CD8-positive, alpha-beta memory T cell (primary cell): ENCODE measurements at regions not wholly inside any gene's neighbourhood (a gene's known extent, or its start where the extent isn't known, plus 50 kb on each side); places are given as distances from the start of the nearest gene placed in this dataset.

Experiments
- CTCF ChIA-PET: fragments of 350-600 bp; sonication (Branson Sonifier 250); formaldehyde crosslinking; loops from one replicate; lab custom pipeline; 2021; ENCODE audit warnings: antibody characterized with exemption; lab: Charles Lee
- POLR2A ChIA-PET: fragments of 350-600 bp; sonication (Branson Sonifier 250); formaldehyde crosslinking; loops from one replicate; lab custom pipeline; 2021; ENCODE audit warnings: antibody characterized with exemption; lab: Charles Lee
- DNase-seq, 5 donors: peaks; one replicate each; pipeline versions ENCODE4 v3.0.0 to v3.0.0-alpha.2; 2020 to 2022; ENCODE audit warnings: mixed read lengths in 1 of 5
- H3K27ac ChIP-seq: one replicate; pipeline ENCODE4 v1.7.0; 2013; ENCODE audit warnings: low read depth, mild to moderate bottlenecking, low read length, moderate library complexity
- H3K27me3 ChIP-seq: 2 replicates; pipeline ENCODE4 v1.7.0; 2013; ENCODE audit warnings: low read length, mild to moderate bottlenecking; ENCODE audit not compliant: insufficient read depth, poor library complexity, severe bottlenecking
- H3K36me3 ChIP-seq: 2 replicates; pipeline ENCODE4 v1.7.0; 2013; ENCODE audit warnings: mild to moderate bottlenecking, low read length, moderate library complexity; ENCODE audit not compliant: insufficient read depth
- H3K4me1 ChIP-seq: 2 replicates; pipeline ENCODE4 v1.7.0; 2013; ENCODE audit warnings: mild to moderate bottlenecking, low read length, moderate library complexity; ENCODE audit not compliant: insufficient read depth
- H3K4me3 ChIP-seq: 2 replicates; pipeline ENCODE4 v1.7.0; 2013; ENCODE audit warnings: mild to moderate bottlenecking, low read length
- H3K9me3 ChIP-seq: 2 replicates; pipeline ENCODE4 v1.7.0; 2013; ENCODE audit warnings: mild to moderate bottlenecking, low read length
- H3K27ac Mint-ChIP-seq, 8 donors: one replicate each; pipeline ENCODE4 v1.8.0; 2020 to 2021; ENCODE audit warnings: mixed read lengths in 8 of 8, mild to moderate bottlenecking in 6 of 8, inconsistent platforms in 3 of 8, moderate library complexity in 3 of 8
- H3K27me3 Mint-ChIP-seq, 2 donors: one replicate each; pipeline ENCODE4 v1.8.0; 2020 to 2021; ENCODE audit warnings: mixed read lengths in 2 of 2, mild to moderate bottlenecking in 1 of 2, moderate library complexity in 1 of 2
- H3K36me3 Mint-ChIP-seq, 3 donors: one replicate each; pipeline ENCODE4 v1.8.0; 2020 to 2021; ENCODE audit warnings: mixed read lengths in 3 of 3, inconsistent platforms in 1 of 3, mild to moderate bottlenecking in 1 of 3
- H3K4me1 Mint-ChIP-seq, 3 donors: one replicate each; pipeline ENCODE4 v1.8.0; 2020 to 2021; ENCODE audit warnings: mixed read lengths in 3 of 3, inconsistent platforms in 1 of 3, mild to moderate bottlenecking in 1 of 3
- H3K4me3 Mint-ChIP-seq, 7 donors: one replicate each; pipeline ENCODE4 v1.8.0; 2020 to 2021; ENCODE audit warnings: mixed read lengths in 7 of 7, mild to moderate bottlenecking in 6 of 7, moderate library complexity in 4 of 7, inconsistent platforms in 2 of 7
- H3K9me3 Mint-ChIP-seq, 5 donors: one replicate each; pipeline ENCODE4 v1.8.0; 2020 to 2022; ENCODE audit warnings: mixed read lengths in 5 of 5, mild to moderate bottlenecking in 3 of 5, moderate library complexity in 2 of 5, inconsistent platforms in 1 of 5

DNA sequence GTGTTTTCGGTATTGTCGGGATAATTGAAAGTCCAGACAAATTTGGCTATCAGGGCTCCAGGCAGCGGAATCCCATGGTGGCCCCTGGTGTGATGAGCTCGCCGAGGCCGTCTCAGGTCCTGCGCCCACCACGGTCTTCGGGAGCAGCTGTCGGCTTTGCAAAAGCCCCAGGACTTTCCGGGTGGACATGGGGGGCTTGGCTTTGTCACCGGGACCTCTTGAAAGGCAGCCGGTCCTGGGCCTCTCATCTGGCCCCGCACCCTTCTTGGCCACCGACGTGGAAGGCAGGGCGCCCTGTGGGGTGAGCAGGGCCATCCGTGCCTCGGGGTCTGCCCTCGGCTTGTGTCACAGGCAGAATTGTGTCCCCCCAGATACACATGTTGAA, 87.1 kb upstream of the ACTRT2 start:
- no peak overlapping the region for H3K27ac Mint-ChIP-seq
- Histone ChIP-seq H3K27me3 (no peaks in the 10 kb centered on the region), H3K36me3 (no peaks in the 10 kb centered on the region), H3K4me1 (no peaks in the 10 kb centered on the region), H3K9me3 (no peaks in the 10 kb centered on the region), H3K27ac (no peak overlapping the region), H3K4me3 (no peak overlapping the region)
- CTCF ChIA-PET = no interaction called here
- H3K4me1 Mint-ChIP-seq = no peaks in the 10 kb centered on the region
- peak in 1 of 5 donors; percentile 33 for DNase-seq
- no peaks in the 10 kb centered on the region for H3K9me3 Mint-ChIP-seq
- H3K36me3 Mint-ChIP-seq = no peaks in the 10 kb centered on the region
- no peak overlapping the region for H3K4me3 Mint-ChIP-seq
- peaks cover 0 to 6% of the 10 kb centered on the region in 2 donors for H3K27me3 Mint-ChIP-seq
- POLR2A ChIA-PET = no interaction called here

- Mint-ChIP-seq H3K27me3 (peaks cover 0 to 6% of the 10 kb centered on the region in 2 donors), H3K4me3 (no peak overlapping the region)
Measured at GRCh38 chr1:2934642-2935081, 86.6 kb upstream of the ACTRT2 start.

GRCh38 chr1:2935184-2935583, 86.1 kb upstream of the ACTRT2 start:
- H3K36me3 ChIP-seq = no peaks in the 10 kb centered on the region
- peak in 1 of 5 donors; percentile 14 for DNase-seq
- H3K9me3 ChIP-seq = no peaks in the 10 kb centered on the region
- Mint-ChIP-seq H3K9me3 (no peaks in the 10 kb centered on the region), H3K27me3 (peaks cover 0 to 6% of the 10 kb centered on the region in 2 donors), H3K4me3 (no peak overlapping the region), H3K4me1 (no peaks in the 10 kb centered on the region), H3K27ac (no peak overlapping the region), H3K36me3 (no peaks in the 10 kb centered on the region)
- ChIA-PET POLR2A (no interaction called here), CTCF (no interaction called here)
- H3K4me1 ChIP-seq = no peaks in the 10 kb centered on the region
- no peaks in the 10 kb centered on the region for H3K27me3 ChIP-seq
- no peak overlapping the region for H3K4me3 ChIP-seq
- H3K27ac ChIP-seq = no peak overlapping the region

More at GRCh38 chr1:2934642-2935081, 86.6 kb upstream of the ACTRT2 start:
- Histone ChIP-seq H3K4me1 (no peaks in the 10 kb centered on the region), H3K27ac (no peak overlapping the region), H3K27me3 (no peaks in the 10 kb centered on the region), H3K9me3 (no peaks in the 10 kb centered on the region), H3K4me3 (no peak overlapping the region), H3K36me3 (no peaks in the 10 kb centered on the region)
- DNase-seq = peak in 1 of 5 donors; percentile 37
- no peaks in the 10 kb centered on the region for H3K4me1 Mint-ChIP-seq
- CTCF ChIA-PET = no interaction called here
- no peaks in the 10 kb centered on the region for H3K9me3 Mint-ChIP-seq
- POLR2A ChIA-PET = no interaction called here
- H3K27ac Mint-ChIP-seq = no peak overlapping the region
- no peaks in the 10 kb centered on the region for H3K36me3 Mint-ChIP-seq

DNA sequence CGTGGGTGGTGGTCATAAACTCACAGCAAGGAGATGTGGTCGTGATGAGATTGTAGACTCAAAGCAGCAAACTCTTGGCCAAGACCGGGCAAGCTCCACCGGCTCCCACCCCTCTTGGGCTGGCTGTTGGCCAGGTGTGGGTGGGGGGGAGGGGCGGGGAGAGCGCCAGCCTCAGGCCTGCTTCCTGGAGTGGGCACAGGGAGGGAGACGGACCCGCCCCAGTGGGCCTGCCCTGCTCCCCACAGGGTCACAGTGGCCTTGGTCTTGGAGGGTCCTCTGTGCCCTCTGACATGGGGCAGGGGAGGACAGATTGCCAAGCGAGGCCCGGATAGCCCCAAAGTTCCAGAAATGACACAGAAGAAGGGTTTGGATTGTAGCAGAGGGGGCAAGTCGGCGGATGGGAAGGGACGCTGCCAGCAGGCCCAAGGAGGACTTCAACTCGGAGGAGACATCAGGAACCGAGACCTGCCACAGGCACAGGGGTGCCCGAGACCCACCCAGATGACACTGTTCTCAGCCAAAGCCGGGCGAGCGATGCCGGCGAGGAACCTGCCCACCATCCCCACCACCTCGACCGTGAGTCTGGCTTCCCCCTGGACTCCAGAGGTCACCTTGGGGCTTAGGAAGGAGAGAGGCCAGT, 85.4 kb upstream of the ACTRT2 start:
- Histone ChIP-seq H3K4me1 (no peaks in the 10 kb centered on the region), H3K36me3 (no peaks in the 10 kb centered on the region), H3K27ac (no peak overlapping the region), H3K4me3 (no peak overlapping the region), H3K27me3 (no peaks in the 10 kb centered on the region), H3K9me3 (no peaks in the 10 kb centered on the region)
- no peaks in the 10 kb centered on the region for H3K36me3 Mint-ChIP-seq
- ChIA-PET POLR2A (no interaction called here), CTCF (no interaction called here)
- peaks cover 0 to 4% (median 0%) of the 10 kb centered on the region in 5 donors for H3K9me3 Mint-ChIP-seq
- no peaks in the 10 kb centered on the region for H3K4me1 Mint-ChIP-seq
- peak in 1 of 5 donors; percentile 34 for DNase-seq
- no peak overlapping the region for H3K27ac Mint-ChIP-seq
- no peak overlapping the region for H3K4me3 Mint-ChIP-seq
- peaks cover 0 to 8% of the 10 kb centered on the region in 2 donors for H3K27me3 Mint-ChIP-seq

DNA sequence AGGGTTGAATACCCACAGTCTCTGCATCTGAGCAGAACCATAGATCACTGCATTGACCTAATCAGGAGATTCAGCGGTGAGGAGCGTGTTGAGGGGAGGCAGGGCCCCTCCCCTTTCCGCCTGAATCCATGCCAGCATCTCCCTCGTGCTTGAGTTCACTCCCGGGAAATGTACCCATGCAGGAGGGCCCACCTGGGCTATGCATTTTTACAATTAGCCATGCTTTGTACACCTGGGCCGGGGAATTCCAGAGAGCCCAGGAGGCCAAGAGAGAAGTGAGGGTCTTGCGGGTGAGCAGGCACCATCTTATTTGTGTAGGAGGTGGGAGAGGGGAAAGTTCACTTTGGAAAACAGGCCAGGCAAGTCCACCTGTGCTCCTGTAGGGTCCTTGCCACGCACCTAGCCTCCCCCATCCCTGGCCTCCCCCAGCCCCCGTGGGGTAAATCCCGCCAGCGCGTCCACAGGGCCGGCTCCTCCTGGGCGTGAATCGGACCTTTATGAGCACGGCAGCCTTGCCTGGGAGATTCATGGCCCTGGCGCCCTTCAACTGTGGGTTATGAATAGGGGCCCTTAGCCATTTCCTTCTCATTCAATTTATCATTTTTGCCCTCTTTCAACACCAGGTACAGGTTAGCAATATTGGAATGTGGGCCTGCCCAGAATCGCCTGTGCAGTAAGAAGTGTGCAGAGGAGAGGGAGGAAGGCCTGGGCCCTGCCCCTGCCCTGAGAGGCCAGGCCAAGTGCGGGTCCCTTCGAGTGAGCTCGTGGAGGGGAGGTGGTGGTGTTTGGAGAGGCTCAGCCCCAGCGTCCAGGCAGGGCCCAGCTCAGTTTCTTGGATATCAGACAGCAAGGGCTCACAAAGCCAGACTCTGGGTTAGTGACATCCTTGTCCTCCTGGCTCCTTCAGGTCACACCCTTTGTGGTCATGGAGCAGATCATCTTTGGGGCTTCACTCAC, 84.4 kb upstream of the ACTRT2 start:
- ChIA-PET POLR2A (no interaction called here), CTCF (no interaction called here)
- peak in 1 of 5 donors; percentile 38 for DNase-seq
- no peaks in the 10 kb centered on the region for H3K4me1 ChIP-seq
- H3K27ac ChIP-seq = no peak overlapping the region
- H3K9me3 ChIP-seq = no peaks in the 10 kb centered on the region
- H3K27me3 ChIP-seq = no peaks in the 10 kb centered on the region
- Mint-ChIP-seq H3K4me1 (no peaks in the 10 kb centered on the region), H3K27me3 (peaks cover 0 to 15% of the 10 kb centered on the region in 2 donors), H3K4me3 (no peak overlapping the region), H3K27ac (no peak overlapping the region), H3K9me3 (peaks cover 0 to 5% (median 3%) of the 10 kb centered on the region in 5 donors), H3K36me3 (no peaks in the 10 kb centered on the region)
- no peaks in the 10 kb centered on the region for H3K36me3 ChIP-seq
- no peak overlapping the region for H3K4me3 ChIP-seq

- H3K36me3 Mint-ChIP-seq = no peaks in the 10 kb centered on the region
- POLR2A ChIA-PET = no interaction called here
- H3K4me1 Mint-ChIP-seq = no peaks in the 10 kb centered on the region
- H3K27me3 Mint-ChIP-seq = peaks cover 0 to 9% of the 10 kb centered on the region in 2 donors
- no peak for DNase-seq
- H3K4me3 Mint-ChIP-seq = no peak overlapping the region
- no peaks in the 10 kb centered on the region for H3K36me3 ChIP-seq
- no peaks in the 10 kb centered on the region for H3K4me1 ChIP-seq
- H3K27ac ChIP-seq = no peak overlapping the region
- H3K27ac Mint-ChIP-seq = no peak overlapping the region
- peaks cover 0 to 7% (median 3%) of the 10 kb centered on the region in 5 donors for H3K9me3 Mint-ChIP-seq
- H3K9me3 ChIP-seq = no peaks in the 10 kb centered on the region
- H3K27me3 ChIP-seq = no peaks in the 10 kb centered on the region
- CTCF ChIA-PET = no interaction called here
- H3K4me3 ChIP-seq = no peak overlapping the region
Measured at GRCh38 chr1:2937805-2938204, 83.5 kb upstream of the ACTRT2 start.

DNA sequence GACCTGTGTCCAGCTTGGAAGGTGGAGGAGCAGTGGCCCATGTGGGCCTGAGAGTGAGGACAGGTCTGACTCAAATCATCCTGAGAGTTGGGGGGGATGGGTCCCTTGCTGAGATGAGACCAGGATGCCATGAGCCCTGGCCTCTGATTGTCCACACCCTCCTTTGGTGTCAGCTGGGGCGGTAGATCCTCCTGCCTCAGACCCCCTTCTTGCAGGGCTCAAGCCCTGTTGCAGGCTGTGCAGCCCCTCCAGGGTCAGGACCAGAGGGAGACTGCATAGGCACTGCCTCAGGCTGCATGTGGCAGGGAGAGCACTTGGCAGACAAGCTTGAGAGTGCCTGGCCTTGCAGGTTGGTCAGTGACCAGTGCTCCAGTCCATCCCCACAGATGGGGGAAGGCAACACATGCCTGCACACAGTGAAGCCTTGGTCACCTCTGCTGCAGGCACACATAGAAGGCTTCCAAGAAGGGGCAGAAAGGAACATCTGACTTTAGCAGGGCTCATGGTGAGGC, 82.2 kb upstream of the ACTRT2 start:
- Histone ChIP-seq H3K4me3 (no peak overlapping the region), H3K27ac (no peak overlapping the region), H3K27me3 (no peaks in the 10 kb centered on the region), H3K36me3 (no peaks in the 10 kb centered on the region), H3K9me3 (no peaks in the 10 kb centered on the region), H3K4me1 (no peaks in the 10 kb centered on the region)
- no peaks in the 10 kb centered on the region for H3K4me1 Mint-ChIP-seq
- no peaks in the 10 kb centered on the region for H3K36me3 Mint-ChIP-seq
- no peak overlapping the region for H3K4me3 Mint-ChIP-seq
- H3K27me3 Mint-ChIP-seq = peaks cover 0 to 9% of the 10 kb centered on the region in 2 donors
- CTCF ChIA-PET = no interaction called here
- H3K9me3 Mint-ChIP-seq = peaks cover 0 to 7% (median 3%) of the 10 kb centered on the region in 5 donors
- POLR2A ChIA-PET = no interaction called here
- no peak for DNase-seq
- no peak overlapping the region for H3K27ac Mint-ChIP-seq

- Mint-ChIP-seq H3K27ac (no peak overlapping the region), H3K36me3 (no peaks in the 10 kb centered on the region), H3K9me3 (peaks cover 0 to 7% (median 3%) of the 10 kb centered on the region in 5 donors), H3K4me1 (no peaks in the 10 kb centered on the region), H3K4me3 (no peak overlapping the region), H3K27me3 (peaks cover 0 to 9% of the 10 kb centered on the region in 2 donors)
- Histone ChIP-seq H3K36me3 (no peaks in the 10 kb centered on the region), H3K27ac (no peak overlapping the region), H3K4me1 (no peaks in the 10 kb centered on the region), H3K27me3 (no peaks in the 10 kb centered on the region), H3K9me3 (no peaks in the 10 kb centered on the region), H3K4me3 (no peak overlapping the region)
- ChIA-PET POLR2A (no interaction called here), CTCF (no interaction called here)
- no peak for DNase-seq
Measured at GRCh38 chr1:2940178-2940577, 81.1 kb upstream of the ACTRT2 start.
